Upper lobe of left lung (tissue), 6 donors: ENCODE measurements at regions not wholly inside any gene's neighbourhood (a gene's known extent, or its start where the extent isn't known, plus 50 kb on each side); places are given as distances from the start of the nearest gene placed in this dataset.

Experiments used
- ATAC-seq, 2 donors: fragments of 200-7000 bp; cut with Tn5 transposase; one replicate each; pipeline ENCODE4 v1.9.1; 2022; ENCODE audit warnings: mild to moderate bottlenecking in 2 of 2, moderate library complexity in 2 of 2; ENCODE audit not compliant: low FRiP score in 2 of 2
- DNase-seq, 2 donors: peaks; one replicate each; pipeline ENCODE4 v3.0.0-alpha.2; 2019 to 2020
- H3K27ac ChIP-seq, 4 donors: fragments of 200-600 bp; sonication (generic); one replicate each; pipeline ENCODE4 v1.5.1; 2016 to 2019
- H3K27me3 ChIP-seq, 4 donors: fragments of 200-600 bp; sonication (generic); one replicate each; pipeline ENCODE4 v1.5.1; 2017 to 2019
- H3K36me3 ChIP-seq, 4 donors: fragments of 200-600 bp; sonication (generic); one replicate each; pipeline ENCODE4 v1.5.1; 2016 to 2019
- H3K4me1 ChIP-seq, 4 donors: fragments of 200-600 bp; sonication (generic); one replicate each; pipeline ENCODE4 v1.5.1; 2018 to 2019
- H3K4me3 ChIP-seq, 4 donors: fragments of 200-600 bp; sonication (generic); one replicate each; pipeline ENCODE4 v1.5.1; 2017 to 2019; ENCODE audit warnings: mild to moderate bottlenecking in 2 of 4, moderate library complexity in 1 of 4
- H3K9me3 ChIP-seq, 4 donors: fragments of 200-600 bp; sonication (generic); one replicate each; pipeline ENCODE4 v1.5.1; 2018 to 2019
- CTCF ChIP-seq, 6 experiments: fragments of 450-650 bp in 4 of 6; fragments of 200-600 bp in 2 of 6; sonication (generic) in 2 of 6; IDR thresholded peaks; one replicate each; pipeline ENCODE4 v1.5.1; 2016 to 2019; ENCODE audit warnings: antibody characterized with exemption in 6 of 6
- EP300 ChIP-seq, 4 donors: sonication (generic); formaldehyde crosslinking; IDR thresholded peaks; one replicate each; pipeline ENCODE4 v1.5.1; 2017; ENCODE audit warnings: antibody characterized with exemption in 4 of 4, control low read depth in 2 of 4
- POLR2A ChIP-seq, 4 donors: fragments of 450-650 bp; IDR thresholded peaks; one replicate each; pipeline ENCODE4 v1.5.1; 2016 to 2017; ENCODE audit warnings: antibody characterized with exemption in 4 of 4, mild to moderate bottlenecking in 2 of 4
- POLR2AphosphoS5 ChIP-seq, 2 donors: sonication (generic); formaldehyde crosslinking; IDR thresholded peaks; one replicate each; pipeline ENCODE4 v1.5.1; 2017; ENCODE audit warnings: antibody characterized with exemption in 2 of 2
- WGBS, 2 donors: methylation state at CpG; one replicate each; pipeline ENCODE4 v1.1.5; 2017 to 2018; 5-methylcytosine and 5-hydroxymethylcytosine counted together
- donor health status: DM: no; HTN: no; CAD: no; lungs with moderate emphysema.
- donor health status: DM: no; HTN: yes; CAD: no; lungs with severe emphysema.

- no peaks in the 10 kb centered on the region for H3K9me3 ChIP-seq
- TF ChIP-seq POLR2A (IDR thresholded peaks at IDR 0.05) (no peak), EP300 (IDR thresholded peaks at IDR 0.05) (no peak)
- no peak for DNase-seq
- no peaks in the 10 kb centered on the region for H3K36me3 ChIP-seq
- no peak overlapping the region for H3K4me3 ChIP-seq
- 73 to 87% methylated on average over 2 of the region's 2 CpGs for WGBS, 2 donors
- no peak overlapping the region for H3K27ac ChIP-seq
- H3K27me3 ChIP-seq: no peaks in the 10 kb centered on the region
- H3K4me1 ChIP-seq: no peaks in the 10 kb centered on the region
- no peak for ATAC-seq
These were observed 398.5 kb upstream of the GJE1 start for GRCh38 chr6:141734071-141734840.

DNA sequence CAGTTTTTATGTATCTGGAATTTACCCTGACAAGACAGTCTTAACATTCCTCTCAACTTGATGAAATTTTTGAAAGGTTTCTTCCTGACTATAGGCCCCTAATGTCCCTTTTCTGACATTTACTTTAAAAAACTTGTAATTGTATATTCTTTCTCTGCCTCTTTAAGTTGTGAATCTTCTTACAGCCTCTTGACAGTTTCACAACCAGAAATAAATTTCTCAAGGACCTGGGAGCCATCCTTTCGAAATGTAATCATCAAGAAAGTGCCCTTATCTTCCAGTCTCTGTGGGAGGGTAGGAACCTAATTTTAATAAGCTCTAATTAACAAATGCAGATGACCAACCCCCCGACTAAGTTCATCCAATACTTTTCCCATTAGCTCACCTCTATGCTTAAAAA lies 403.6 kb upstream of the GJE1 start:
- DNase-seq: no peak
- H3K4me3 ChIP-seq: no peak overlapping the region
- H3K9me3 ChIP-seq: no peaks in the 10 kb centered on the region
- no peaks in the 10 kb centered on the region for H3K4me1 ChIP-seq
- WGBS, 2 donors: 64 to 74% methylated on average over 2 of the region's 2 CpGs
- TF ChIP-seq CTCF (IDR thresholded peaks at IDR 0.05) (no peak), POLR2AphosphoS5 (IDR thresholded peaks at IDR 0.05) (no peak), EP300 (IDR thresholded peaks at IDR 0.05) (no peak), POLR2A (IDR thresholded peaks at IDR 0.05) (no peak)
- no peaks in the 10 kb centered on the region for H3K36me3 ChIP-seq
- ATAC-seq: no peak
- H3K27ac ChIP-seq: no peak overlapping the region
- H3K27me3 ChIP-seq: no peaks in the 10 kb centered on the region

DNA sequence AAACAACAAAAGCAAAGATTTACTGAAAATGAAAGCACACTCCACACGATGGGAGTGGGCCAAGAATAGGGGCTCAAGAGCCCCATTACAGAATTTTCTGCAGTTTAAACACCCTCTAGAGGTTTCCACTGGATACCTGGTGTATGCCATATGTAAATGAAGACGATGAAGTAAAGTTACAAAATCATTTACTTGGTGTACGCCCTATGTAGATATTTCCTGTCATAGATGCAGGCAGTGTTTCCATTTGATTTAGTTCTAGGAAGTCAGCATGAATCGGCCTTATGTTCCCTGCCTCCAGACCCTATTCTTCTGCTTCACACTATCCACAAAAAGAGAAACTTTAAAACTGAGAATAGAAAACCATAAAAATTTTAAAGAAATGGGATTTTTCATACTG lies 404.4 kb upstream of the GJE1 start:
- Histone ChIP-seq H3K36me3 (no peaks in the 10 kb centered on the region), H3K27me3 (no peaks in the 10 kb centered on the region), H3K9me3 (no peaks in the 10 kb centered on the region), H3K4me1 (no peaks in the 10 kb centered on the region), H3K4me3 (no peak overlapping the region), H3K27ac (no peak overlapping the region)
- TF ChIP-seq EP300 (IDR thresholded peaks at IDR 0.05): no peak
- no peak for TF ChIP-seq POLR2AphosphoS5 (IDR thresholded peaks at IDR 0.05)
- no peak for TF ChIP-seq POLR2A (IDR thresholded peaks at IDR 0.05)
- TF ChIP-seq CTCF (IDR thresholded peaks at IDR 0.05): no peak
- 57 to 70% methylated on average over 4 of the region's 4 CpGs for WGBS, 2 donors
- DNase-seq (no peak), ATAC-seq (no peak)

GRCh38 chr6:141726248-141726647 lies 406.5 kb upstream of the GJE1 start:
- Histone ChIP-seq H3K4me1 (no peaks in the 10 kb centered on the region), H3K4me3 (no peak overlapping the region), H3K36me3 (no peaks in the 10 kb centered on the region), H3K27me3 (no peaks in the 10 kb centered on the region), H3K9me3 (no peaks in the 10 kb centered on the region), H3K27ac (no peak overlapping the region)
- 57 to 73% methylated on average over 3 of the region's 3 CpGs for WGBS, 2 donors
- TF ChIP-seq POLR2A (IDR thresholded peaks at IDR 0.05) (no peak), CTCF (IDR thresholded peaks at IDR 0.05) (no peak), POLR2AphosphoS5 (IDR thresholded peaks at IDR 0.05) (no peak), EP300 (IDR thresholded peaks at IDR 0.05) (no peak)
- ATAC-seq (no peak), DNase-seq (no peak)

DNA sequence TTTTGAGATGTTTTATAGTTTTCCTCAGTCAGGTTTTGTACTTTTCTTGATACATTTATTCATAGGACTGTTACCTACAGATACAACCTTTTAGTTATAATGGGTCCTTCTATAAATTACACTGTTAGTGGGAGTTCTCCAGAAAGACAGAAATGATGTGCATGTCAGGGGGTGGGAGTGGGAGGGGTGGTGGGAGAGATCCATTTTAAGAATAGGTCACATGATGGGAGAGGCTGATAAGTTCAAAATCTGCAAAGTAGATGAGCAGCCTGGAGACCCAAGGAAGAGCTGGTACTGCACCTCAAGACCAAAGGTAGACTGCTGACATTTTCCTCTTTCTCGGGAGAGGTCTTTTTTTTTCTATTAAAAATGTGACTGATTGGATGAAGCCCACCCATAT lies 408.0 kb upstream of the GJE1 start:
- DNase-seq (no peak), ATAC-seq (no peak)
- no peak overlapping the region for H3K27ac ChIP-seq
- no peaks in the 10 kb centered on the region for H3K27me3 ChIP-seq
- no peaks in the 10 kb centered on the region for H3K36me3 ChIP-seq
- no peaks in the 10 kb centered on the region for H3K9me3 ChIP-seq
- no peaks in the 10 kb centered on the region for H3K4me1 ChIP-seq
- TF ChIP-seq EP300 (IDR thresholded peaks at IDR 0.05) (no peak), POLR2AphosphoS5 (IDR thresholded peaks at IDR 0.05) (no peak), POLR2A (IDR thresholded peaks at IDR 0.05) (no peak), CTCF (IDR thresholded peaks at IDR 0.05) (no peak)
- 92 to 97% methylated on average over 1 of the region's 1 CpG for WGBS, 2 donors
- no peak overlapping the region for H3K4me3 ChIP-seq
